Renal cortical epithelial cell (primary cell): ENCODE measurements at regions not wholly inside any gene's neighbourhood (a gene's known extent, or its start where the extent isn't known, plus 50 kb on each side); places are given as distances from the start of the nearest gene placed in this dataset.
A peak's percentile ranks its signal among the peaks of the same experiment; 100 is the strongest.
"Not testable (repeated sequence)": the region's sequence is repeated elsewhere in the genome, so short reads cannot be mapped to it uniquely, and the experiment has no call there.

Experiments
- DNase-seq: peaks from one replicate; pipeline ENCODE4 v3.0.0-alpha.2; 2011; ENCODE audit warnings: low read depth

DNA sequence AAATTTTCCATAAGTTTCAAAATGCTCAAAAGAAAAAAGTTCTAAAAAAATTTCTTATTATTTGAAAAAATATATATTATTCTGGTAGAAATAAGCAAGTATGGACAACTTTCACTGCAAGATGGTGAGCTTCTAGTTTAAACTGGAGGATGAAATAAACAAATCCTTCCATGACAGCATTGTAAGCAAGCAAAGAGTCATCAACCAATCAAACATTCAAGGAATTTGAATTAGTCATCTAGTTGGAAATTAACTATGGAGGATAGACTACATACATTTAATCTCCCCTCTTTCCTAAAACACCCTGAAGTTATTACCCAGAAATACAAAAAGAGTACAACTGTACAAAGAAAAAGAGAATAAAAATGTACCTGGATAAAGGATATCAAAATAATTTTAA is 51.0 kb upstream of the IRX5 start:
- peak; percentile 55 for DNase-seq

- DNase-seq: peak; percentile 5
Measured at GRCh38 chr16:54878301-54878700, 52.4 kb upstream of the IRX5 start.

GRCh38 chr16:54875443-54875842 is 55.2 kb upstream of the IRX5 start:
- no peak for DNase-seq

- DNase-seq: not testable (repeated sequence)
Measured at GRCh38 chr16:54873716-54874373, 56.8 kb upstream of the IRX5 start.

- DNase-seq: peak; percentile 19
Measured at GRCh38 chr16:54873071-54873470, 57.6 kb upstream of the IRX5 start.

DNA sequence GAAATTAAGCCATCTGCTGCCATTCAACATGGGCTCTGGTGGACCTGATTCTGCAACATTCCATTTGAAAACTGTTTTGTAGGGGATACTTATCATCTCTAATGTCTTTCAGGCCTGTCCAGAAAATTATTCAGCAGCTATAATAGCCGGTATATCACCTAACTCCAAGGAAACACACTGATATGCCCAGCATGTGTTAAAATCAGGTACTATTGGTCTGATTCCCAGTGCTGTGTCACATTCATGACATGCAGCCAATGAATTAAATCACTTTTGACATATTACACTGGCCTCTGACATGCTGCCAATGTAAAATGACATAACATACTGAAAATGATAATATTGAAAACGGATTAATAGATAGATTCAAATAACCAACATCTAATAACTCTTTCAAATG is 60.5 kb upstream of the IRX5 start:
- no peak for DNase-seq

- DNase-seq: no peak
Measured at GRCh38 chr16:54867302-54867832, 63.3 kb upstream of the IRX5 start.

DNA sequence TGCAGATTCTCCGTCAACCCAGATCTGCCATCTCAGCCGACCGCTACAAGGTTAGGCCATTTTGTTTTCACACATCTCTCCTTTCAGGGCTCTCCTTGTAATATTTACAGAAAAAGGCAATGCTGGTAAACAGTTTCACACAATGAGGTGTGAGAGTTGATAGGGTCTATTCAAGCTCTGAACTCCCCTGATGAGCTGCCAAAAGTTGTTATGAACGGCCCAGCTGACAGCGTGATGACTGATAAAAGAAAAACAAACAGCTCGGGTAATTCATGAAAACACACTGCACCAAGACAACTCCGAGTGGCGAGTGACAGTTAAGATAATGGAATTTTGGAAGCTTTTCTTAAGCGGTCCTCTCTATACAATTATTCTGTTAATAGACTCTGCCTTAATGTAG is 68.1 kb upstream of the IRX5 start:
- DNase-seq: no peak

DNA sequence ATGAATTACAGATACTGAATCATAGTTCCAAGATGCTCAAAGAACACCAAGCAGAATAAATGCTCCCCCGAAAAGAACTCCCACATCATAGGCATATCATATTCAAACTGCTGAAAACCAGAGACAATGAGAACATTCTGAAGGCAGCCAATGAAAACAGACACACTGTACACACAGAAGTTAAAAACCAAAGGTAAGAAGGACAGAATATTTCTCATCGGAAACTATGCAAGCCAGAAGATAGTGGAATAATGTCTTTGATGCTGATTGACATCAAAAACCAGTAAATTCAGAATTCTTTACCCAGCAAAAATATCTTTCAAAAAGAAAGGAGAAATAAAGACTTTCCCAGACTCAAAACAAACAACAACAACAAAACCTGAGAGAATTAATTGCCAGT is 73.8 kb upstream of the IRX5 start:
- DNase-seq: no peak

GRCh38 chr16:54847609-54848008 is 83.1 kb upstream of the IRX5 start:
- DNase-seq: no peak

- DNase-seq: peak; percentile 1
Measured at GRCh38 chr16:54847207-54847606, 83.5 kb upstream of the IRX5 start.

GRCh38 chr16:54846766-54847165 is 83.9 kb upstream of the IRX5 start:
- peak; percentile 7 for DNase-seq

GRCh38 chr16:54843424-54843750 is 87.3 kb upstream of the IRX5 start:
- no peak for DNase-seq

- DNase-seq: no peak
Measured at GRCh38 chr16:54842743-54843423, 87.8 kb upstream of the IRX5 start.

DNA sequence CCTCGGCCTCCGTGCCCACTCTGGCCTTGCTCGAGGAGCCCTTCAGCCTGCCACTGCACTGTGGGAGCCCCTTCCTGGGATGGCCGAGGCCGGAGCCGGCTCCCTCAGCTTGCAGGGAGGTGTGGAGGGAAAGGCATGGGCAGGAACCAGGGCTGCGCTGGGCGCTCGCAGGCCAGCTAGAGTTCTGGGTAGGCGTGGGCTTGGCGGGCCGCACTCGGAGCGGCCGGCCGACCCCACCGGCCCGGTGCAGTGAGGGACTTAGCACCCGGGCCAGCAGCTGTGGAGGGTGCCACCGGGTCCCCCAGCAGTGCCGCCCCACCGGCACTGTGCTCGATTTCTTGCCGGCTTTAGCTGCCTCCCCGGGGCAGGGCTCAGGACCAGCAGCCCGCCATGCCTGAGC is 101.0 kb upstream of the IRX5 start:
- no peak for DNase-seq

DNA sequence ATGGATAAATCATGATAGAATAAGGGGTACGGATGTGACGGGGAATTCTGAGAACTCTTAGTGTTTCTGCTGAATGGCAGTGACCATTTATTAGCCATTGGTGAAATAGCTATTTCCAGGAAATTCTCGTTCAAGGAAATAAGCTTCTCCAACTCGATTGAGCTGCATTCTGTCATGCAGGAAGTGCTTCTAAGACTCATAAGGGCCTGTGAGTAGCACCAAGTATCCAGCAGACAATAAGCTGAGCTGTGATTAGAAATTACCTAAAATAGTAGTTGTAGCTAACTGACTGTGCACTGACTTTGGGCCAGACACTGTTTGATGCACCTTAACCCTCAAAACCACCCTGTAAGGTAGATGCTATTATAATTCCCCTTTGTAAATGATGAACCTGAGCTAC is 107.8 kb upstream of the IRX5 start:
- DNase-seq: no peak

GRCh38 chr16:54822492-54822891 is 108.2 kb upstream of the IRX5 start:
- no peak for DNase-seq

GRCh38 chr16:54821731-54822130 is 108.9 kb upstream of the IRX5 start:
- DNase-seq: no peak

- no peak for DNase-seq
Measured at GRCh38 chr16:54817940-54818574, 112.6 kb upstream of the IRX5 start.

- DNase-seq: peak; percentile 13
Measured at GRCh38 chr16:54817432-54817831, 113.2 kb upstream of the IRX5 start.

DNA sequence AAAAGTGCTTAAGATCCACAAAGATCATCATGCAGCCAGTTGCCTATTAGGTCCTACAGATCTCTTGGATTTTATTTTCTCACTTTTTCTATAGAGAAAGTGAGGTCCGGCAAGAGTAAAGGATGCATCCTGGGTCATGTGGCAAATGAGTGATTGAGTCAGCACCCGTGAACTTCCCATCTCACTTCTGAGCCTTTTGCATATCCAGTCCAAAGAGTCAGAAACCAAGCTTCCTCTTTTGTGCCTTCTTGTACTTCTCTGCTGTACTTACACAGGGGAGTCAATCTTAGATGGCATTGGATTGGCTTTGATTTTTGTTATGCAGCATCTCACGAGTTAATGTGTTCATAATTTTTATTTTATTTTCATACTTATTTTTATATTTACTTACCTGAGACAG is 114.2 kb upstream of the IRX5 start:
- no peak for DNase-seq

DNA sequence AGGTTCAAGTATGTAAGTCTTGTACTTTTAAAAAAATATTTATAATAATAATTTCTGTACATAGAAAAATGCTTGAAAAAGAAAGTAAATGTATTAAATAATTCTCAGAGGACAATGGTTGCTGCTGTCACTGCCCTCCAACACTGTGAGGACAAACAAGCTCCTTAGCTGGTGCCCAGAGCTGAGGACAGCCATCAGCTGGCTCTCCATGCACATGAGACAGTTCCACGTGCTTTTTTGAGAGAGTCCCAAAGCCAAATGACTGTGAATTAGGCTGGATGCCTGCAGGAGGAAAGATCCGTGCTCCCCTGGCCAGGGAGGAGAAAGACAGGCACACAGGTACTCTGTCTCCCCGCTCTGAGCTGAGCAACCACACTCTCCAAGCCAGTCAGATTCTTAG is 115.5 kb upstream of the IRX5 start:
- no peak for DNase-seq

DNA sequence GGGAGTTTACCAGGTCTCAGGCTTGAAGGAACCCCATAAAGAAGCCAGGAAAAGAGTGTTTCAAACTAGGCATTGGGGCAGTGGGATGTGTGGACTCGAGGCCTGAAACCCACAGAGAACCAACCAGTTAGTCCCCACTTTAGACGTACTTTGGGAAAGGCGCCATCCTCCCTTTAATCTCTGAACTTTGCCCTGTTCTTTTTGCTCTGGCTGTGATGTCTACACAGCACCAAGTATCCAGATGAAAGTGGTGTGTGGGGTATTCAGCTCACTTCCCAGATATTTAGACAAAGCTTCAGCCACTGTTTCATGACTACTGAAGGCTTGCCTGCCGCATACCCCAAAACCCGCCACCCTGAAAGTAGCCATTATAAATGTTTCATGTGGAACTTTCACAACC is 116.9 kb upstream of the IRX5 start:
- no peak for DNase-seq
